Peyer's patch (tissue), 4 donors: ENCODE measurements at regions not wholly inside any gene's neighbourhood (a gene's known extent, or its start where the extent isn't known, plus 50 kb on each side); places are given as distances from the start of the nearest gene placed in this dataset.

Source experiments
- CTCF ChIP-seq, 6 experiments: fragments of 450-650 bp in 4 of 6; fragments of 200-600 bp in 2 of 6; sonication (generic) in 1 of 6; IDR thresholded peaks; one replicate each; pipeline ENCODE4 v1.5.1; 2017 to 2019; ENCODE audit warnings: antibody characterized with exemption in 6 of 6, mild to moderate bottlenecking in 3 of 6, moderate library complexity in 1 of 6
- POLR2A ChIP-seq, 2 donors: fragments of 450-650 bp; IDR thresholded peaks; one replicate each; pipeline ENCODE4 v1.5.1; 2017; ENCODE audit warnings: antibody characterized with exemption in 2 of 2, mild to moderate bottlenecking in 2 of 2, moderate library complexity in 2 of 2

GRCh38 chr11:28559492-28559891 is 451.3 kb downstream of the METTL15 start:
- TF ChIP-seq CTCF (IDR thresholded peaks at IDR 0.05): no peak
- no peak for TF ChIP-seq POLR2A (IDR thresholded peaks at IDR 0.05)
